K562 (cell line): ENCODE measurements at regions not wholly inside any gene's neighbourhood (a gene's known extent, or its start where the extent isn't known, plus 50 kb on each side); places are given as distances from the start of the nearest gene placed in this dataset.

ENCODE experiments used
- ATAC-seq: fragments of 200-7000 bp; cut with Tn5 transposase; 3 replicates; pipeline ENCODE4 v1.9.1; 2020; ENCODE audit warnings: moderate library complexity
- BruUV-seq: library from RNA; stranded (reverse); fragments of 400-500 nt; replicated peaks from 2 replicates; lab custom pipeline; 2021; lab: Mats Ljungman, UMichigan
- CTCF ChIA-PET: fragments of 300-600 bp; formaldehyde crosslinking; extraction: SDS; loops from one replicate; lab custom pipeline; 2021; ENCODE audit warnings: low intra/inter-chr PET ratio; lab: Yijun Ruan, JAX
- POLR2A ChIA-PET: fragments of 300-600, 350-650 bp; sonication (Branson Sonifier 250); formaldehyde crosslinking; extraction: SDS; loops from one replicate; lab custom pipeline; 2021; ENCODE audit warnings: antibody characterized with exemption, inconsistent platforms; lab: Yijun Ruan, JAX
- DNase-seq, 4 experiments: peaks; one replicate each; pipeline versions ENCODE4 v3.0.0 to v3.0.0-alpha.2; 2011 to 2018; ENCODE audit warnings: low spot score in 3 of 4, mixed read lengths in 3 of 4; ENCODE audit errors: extremely low read depth in 1 of 4
- FAIRE-seq: peaks from 2 replicates; lab custom pipeline; 2011; peaks lifted over from hg19 to GRCh38; lab: Jason Lieb, UNC
- H2AFZ ChIP-seq: 2 replicates; pipeline ENCODE4 v1.6.0; 2011; ENCODE audit warnings: low read depth, low read length, control low read depth, inconsistent platforms
- H3K27ac ChIP-seq: fragments of 200-600 bp; 3 replicates; pipeline ENCODE4 v1.8.0; 2011; ENCODE audit warnings: low read depth, mild to moderate bottlenecking, control low read depth, inconsistent platforms, low read length, moderate library complexity, mixed read lengths; ENCODE audit errors: extremely low read depth
- H3K27me3 ChIP-seq, 2 experiments: fragments of 300-600 bp in 1 of 2; 2 replicates in 1 of 2; 3 replicates in 1 of 2; pipeline versions ENCODE4 v1.6.0 to v1.8.0; 2011; ENCODE audit warnings: inconsistent platforms in 2 of 2, low read length in 2 of 2, mild to moderate bottlenecking in 1 of 2, mixed read lengths in 1 of 2, moderate library complexity in 1 of 2; ENCODE audit not compliant: control insufficient read depth in 2 of 2, insufficient read depth in 2 of 2
- H3K36me3 ChIP-seq: fragments of 300-600 bp; 3 replicates; pipeline ENCODE4 v1.8.0; 2011; ENCODE audit warnings: mild to moderate bottlenecking, low read length, inconsistent platforms; ENCODE audit not compliant: control insufficient read depth, insufficient read depth
- H3K4me1 ChIP-seq, 2 experiments: fragments of 200-600 bp in 1 of 2; replicated peaks in 1 of 2; 2 replicates in 1 of 2; 3 replicates in 1 of 2; pipeline versions ENCODE4 v1.5.1 to v1.8.0; 2011; ENCODE audit warnings: inconsistent platforms in 2 of 2, low read length in 2 of 2, mild to moderate bottlenecking in 1 of 2, mixed read lengths in 1 of 2, moderate library complexity in 1 of 2; ENCODE audit not compliant: control insufficient read depth in 2 of 2, insufficient read depth in 2 of 2
- H3K4me2 ChIP-seq: 2 replicates; pipeline ENCODE4 v1.6.1; 2011; ENCODE audit warnings: low read length, control low read depth, inconsistent platforms, mixed read lengths; ENCODE audit not compliant: insufficient read depth
- H3K4me3 ChIP-seq: fragments of 200-600 bp; sonication (generic), shearing (Covaris generic); 2 replicates; pipeline ENCODE4 v1.5.1; 2016; ENCODE audit warnings: control low read depth, inconsistent platforms
- H3K79me2 ChIP-seq: fragments of 200-600 bp; 3 replicates; pipeline ENCODE4 v1.8.0; 2011; ENCODE audit warnings: low read length, inconsistent platforms; ENCODE audit not compliant: control insufficient read depth, insufficient read depth
- H3K9ac ChIP-seq, 2 experiments: 2 replicates each; pipeline versions ENCODE4 v1.6.0 to v1.6.1; 2011; ENCODE audit warnings: low read depth in 2 of 2, low read length in 2 of 2, control low read depth in 1 of 2, inconsistent platforms in 1 of 2, mild to moderate bottlenecking in 1 of 2, mixed read lengths in 1 of 2; ENCODE audit not compliant: insufficient read depth in 1 of 2
- H3K9me1 ChIP-seq: one replicate; pipeline ENCODE4 v1.6.0; 2011; ENCODE audit warnings: inconsistent platforms, mild to moderate bottlenecking, low read length, moderate library complexity; ENCODE audit not compliant: control insufficient read depth, insufficient read depth
- H3K9me3 ChIP-seq: replicated peaks from 2 replicates; pipeline ENCODE4 v1.5.1; 2011; ENCODE audit warnings: low read depth, low read length, inconsistent platforms; ENCODE audit not compliant: control insufficient read depth, insufficient read depth
- H4K20me1 ChIP-seq: replicated peaks from 2 replicates; pipeline ENCODE4 v1.6.1; 2011; ENCODE audit warnings: low read length, inconsistent platforms, mixed read lengths; ENCODE audit not compliant: control insufficient read depth, insufficient read depth
- ARID1B ChIP-seq: fragments of 450-650 bp; IDR thresholded peaks from 2 replicates; pipeline ENCODE4 v1.6.1; 2016; ENCODE audit warnings: antibody characterized with exemption, mild to moderate bottlenecking, inconsistent platforms
- ETS2 ChIP-seq: IDR thresholded peaks from 2 replicates; pipeline ENCODE4 v1.6.1; 2016; ENCODE audit warnings: borderline replicate concordance, missing genetic modification characterization, mild to moderate bottlenecking, moderate library complexity, missing compliant biosample characterization; ENCODE audit not compliant: poor library complexity, severe bottlenecking
- KHSRP ChIP-seq: fragments of 450-650 bp; IDR thresholded peaks from 2 replicates; pipeline ENCODE4 v1.6.1; 2017
- MCM3 ChIP-seq: fragments of 450-650 bp; IDR thresholded peaks from 2 replicates; pipeline ENCODE4 v1.6.1; 2016
- NFYB ChIP-seq: IDR thresholded peaks from 2 replicates; pipeline ENCODE4 v1.6.1; 2011; ENCODE audit warnings: mild to moderate bottlenecking, moderate library complexity; ENCODE audit not compliant: insufficient read length; ENCODE audit errors: extremely low read depth
- POLR2H ChIP-seq: IDR thresholded peaks from 2 replicates; pipeline ENCODE4 v1.6.1; 2016; ENCODE audit warnings: missing genetic modification characterization, low read depth, mild to moderate bottlenecking, control low read depth, missing compliant biosample characterization, moderate library complexity
- PRPF4 ChIP-seq: fragments of 200-400 bp; formaldehyde crosslinking; IDR thresholded peaks from one replicate; pipeline ENCODE4 v1.6.1; 2017; ENCODE audit warnings: low read length, low read depth, mild to moderate bottlenecking; ENCODE audit not compliant: insufficient read depth, poor library complexity, severe bottlenecking
- SMARCB1 ChIP-seq: IDR thresholded peaks from 2 replicates; pipeline ENCODE4 v1.6.1; 2011; ENCODE audit warnings: improper control_type of control experiment, low read depth; ENCODE audit not compliant: insufficient read length
- WGBS: fragments of 100-300 bp; shearing (Covaris generic); methylation state at CpG from one replicate; pipeline ENCODE4 v1.1.6; 2016; ENCODE audit warnings: low coverage, mixed read lengths; ENCODE audit not compliant: insufficient coverage; ENCODE audit errors: missing lambda C conversion rate; 5-methylcytosine and 5-hydroxymethylcytosine counted together
- in situ Hi-C: fragments of 300-500 bp; cut with MboI; formaldehyde crosslinking; loops from 4 replicates; pipeline ENCODE4 v1.15.0; 2018; ENCODE audit warnings: inconsistent platforms, mixed read lengths
- intact Hi-C: fragments of 100-400 bp; cut with micrococcal nuclease; formaldehyde crosslinking; loops from 2 replicates; pipeline ENCODE4 v1.14.2; 2022
- TF ChIP-seq, protein P1 (sequence below), 2 experiments: fragments of 250-450 bp in 1 of 2; fragments of 450-650 bp in 1 of 2; sonication (Bioruptor Pico) in 1 of 2; IDR thresholded peaks; 2 replicates each; pipeline versions ENCODE4 v1.6.1 to v1.8.0; 2016 to 2021; ENCODE audit warnings: mild to moderate bottlenecking in 2 of 2, moderate library complexity in 2 of 2, missing compliant biosample characterization in 1 of 2, missing genetic modification characterization in 1 of 2
- TF ChIP-seq, protein P2 (sequence below): fragments of 450-650 bp; formaldehyde crosslinking; IDR thresholded peaks from 2 replicates; pipeline ENCODE4 v1.4.0; 2022; ENCODE audit warnings: mild to moderate bottlenecking, moderate library complexity
- TF ChIP-seq, protein P3 (sequence below): sonication (generic); formaldehyde crosslinking; IDR thresholded peaks from 2 replicates; pipeline ENCODE4 v1.4.0; 2020; ENCODE audit warnings: mild to moderate bottlenecking, missing genetic modification reagents
- TF ChIP-seq, protein P4 (sequence below): fragments of 450-650 bp; formaldehyde crosslinking; IDR thresholded peaks from 2 replicates; pipeline ENCODE4 v1.4.0; 2022; ENCODE audit warnings: missing genetic modification characterization
- TF ChIP-seq, protein P5 (sequence below): fragments of 250-450 bp; sonication (Bioruptor Pico); IDR thresholded peaks from 2 replicates; pipeline ENCODE4 v1.4.0; 2020; ENCODE audit warnings: mild to moderate bottlenecking, moderate library complexity

DNA sequence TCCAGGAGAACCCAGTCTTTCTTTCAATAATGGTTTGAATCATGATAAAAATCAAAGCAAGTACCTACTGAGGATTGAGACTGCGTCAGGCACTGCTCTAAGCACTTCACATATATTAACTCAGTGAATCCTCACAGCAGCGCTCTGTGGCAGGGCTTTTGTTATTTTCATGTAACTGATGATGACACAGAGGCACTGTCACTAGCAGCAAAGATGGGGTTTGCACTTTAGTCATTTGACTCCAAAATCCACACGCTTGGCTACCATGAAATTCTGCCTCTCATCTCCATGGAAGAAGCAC lies 98.8 kb upstream of the GSC start:
- H3K9me1 ChIP-seq: no peaks in the 10 kb centered on the region
- H3K9ac ChIP-seq: no peak overlapping the region
- ATAC-seq (no peak), FAIRE-seq (no peak), DNase-seq (no peak)
- no peaks in the 10 kb centered on the region for H3K9me3 ChIP-seq
- ChIA-PET POLR2A (no interaction called here), CTCF (no interaction called here)
- no TSS peak for BruUV-seq
- no peak overlapping the region for H3K27ac ChIP-seq
- H3K79me2 ChIP-seq: no peaks in the 10 kb centered on the region
- no peak overlapping the region for H3K4me2 ChIP-seq
- in situ Hi-C loops (no loop called here), intact Hi-C loops (no loop called here)
- 0% methylated on average over 3 of the region's 3 CpGs for WGBS
- H3K27me3 ChIP-seq: peaks cover 0 to 4% of the 10 kb centered on the region in 2 experiments; a peak in 1 of 5 replicates
- no peak overlapping the region for H2AFZ ChIP-seq
- H4K20me1 ChIP-seq: no peaks in the 10 kb centered on the region
- H3K36me3 ChIP-seq: no peaks in the 10 kb centered on the region
- no peaks in the 10 kb centered on the region for H3K4me1 ChIP-seq
- H3K4me3 ChIP-seq: no peak overlapping the region
- TF ChIP-seq, protein P1, sequence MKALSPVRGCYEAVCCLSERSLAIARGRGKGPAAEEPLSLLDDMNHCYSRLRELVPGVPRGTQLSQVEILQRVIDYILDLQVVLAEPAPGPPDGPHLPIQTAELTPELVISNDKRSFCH (CRISPR knock-in tag; IDR thresholded peaks at IDR 0.05): no peak
- TF ChIP-seq, protein P1 (tag; IDR thresholded peaks at IDR 0.05): no peak
- TF ChIP-seq SMARCB1 (no peak), POLR2H (tag) (no peak), ARID1B (no peak), NFYB (no peak), KHSRP (no peak), MCM3 (no peak), ETS2 (tag) (no peak), PRPF4 (no peak)
- TF ChIP-seq, protein P2, sequence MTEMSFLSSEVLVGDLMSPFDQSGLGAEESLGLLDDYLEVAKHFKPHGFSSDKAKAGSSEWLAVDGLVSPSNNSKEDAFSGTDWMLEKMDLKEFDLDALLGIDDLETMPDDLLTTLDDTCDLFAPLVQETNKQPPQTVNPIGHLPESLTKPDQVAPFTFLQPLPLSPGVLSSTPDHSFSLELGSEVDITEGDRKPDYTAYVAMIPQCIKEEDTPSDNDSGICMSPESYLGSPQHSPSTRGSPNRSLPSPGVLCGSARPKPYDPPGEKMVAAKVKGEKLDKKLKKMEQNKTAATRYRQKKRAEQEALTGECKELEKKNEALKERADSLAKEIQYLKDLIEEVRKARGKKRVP (CRISPR knock-in tag): no peak
- TF ChIP-seq, protein P3, sequence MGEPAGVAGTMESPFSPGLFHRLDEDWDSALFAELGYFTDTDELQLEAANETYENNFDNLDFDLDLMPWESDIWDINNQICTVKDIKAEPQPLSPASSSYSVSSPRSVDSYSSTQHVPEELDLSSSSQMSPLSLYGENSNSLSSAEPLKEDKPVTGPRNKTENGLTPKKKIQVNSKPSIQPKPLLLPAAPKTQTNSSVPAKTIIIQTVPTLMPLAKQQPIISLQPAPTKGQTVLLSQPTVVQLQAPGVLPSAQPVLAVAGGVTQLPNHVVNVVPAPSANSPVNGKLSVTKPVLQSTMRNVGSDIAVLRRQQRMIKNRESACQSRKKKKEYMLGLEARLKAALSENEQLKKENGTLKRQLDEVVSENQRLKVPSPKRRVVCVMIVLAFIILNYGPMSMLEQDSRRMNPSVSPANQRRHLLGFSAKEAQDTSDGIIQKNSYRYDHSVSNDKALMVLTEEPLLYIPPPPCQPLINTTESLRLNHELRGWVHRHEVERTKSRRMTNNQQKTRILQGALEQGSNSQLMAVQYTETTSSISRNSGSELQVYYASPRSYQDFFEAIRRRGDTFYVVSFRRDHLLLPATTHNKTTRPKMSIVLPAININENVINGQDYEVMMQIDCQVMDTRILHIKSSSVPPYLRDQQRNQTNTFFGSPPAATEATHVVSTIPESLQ (CRISPR knock-in tag): no peak
- TF ChIP-seq, protein P4, sequence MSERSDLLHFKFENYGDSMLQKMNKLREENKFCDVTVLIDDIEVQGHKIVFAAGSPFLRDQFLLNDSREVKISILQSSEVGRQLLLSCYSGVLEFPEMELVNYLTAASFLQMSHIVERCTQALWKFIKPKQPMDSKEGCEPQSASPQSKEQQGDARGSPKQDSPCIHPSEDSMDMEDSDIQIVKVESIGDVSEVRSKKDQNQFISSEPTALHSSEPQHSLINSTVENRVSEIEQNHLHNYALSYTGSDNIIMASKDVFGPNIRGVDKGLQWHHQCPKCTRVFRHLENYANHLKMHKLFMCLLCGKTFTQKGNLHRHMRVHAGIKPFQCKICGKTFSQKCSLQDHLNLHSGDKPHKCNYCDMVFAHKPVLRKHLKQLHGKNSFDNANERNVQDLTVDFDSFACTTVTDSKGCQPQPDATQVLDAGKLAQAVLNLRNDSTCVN (CRISPR knock-in tag): no peak
- TF ChIP-seq, protein P5, sequence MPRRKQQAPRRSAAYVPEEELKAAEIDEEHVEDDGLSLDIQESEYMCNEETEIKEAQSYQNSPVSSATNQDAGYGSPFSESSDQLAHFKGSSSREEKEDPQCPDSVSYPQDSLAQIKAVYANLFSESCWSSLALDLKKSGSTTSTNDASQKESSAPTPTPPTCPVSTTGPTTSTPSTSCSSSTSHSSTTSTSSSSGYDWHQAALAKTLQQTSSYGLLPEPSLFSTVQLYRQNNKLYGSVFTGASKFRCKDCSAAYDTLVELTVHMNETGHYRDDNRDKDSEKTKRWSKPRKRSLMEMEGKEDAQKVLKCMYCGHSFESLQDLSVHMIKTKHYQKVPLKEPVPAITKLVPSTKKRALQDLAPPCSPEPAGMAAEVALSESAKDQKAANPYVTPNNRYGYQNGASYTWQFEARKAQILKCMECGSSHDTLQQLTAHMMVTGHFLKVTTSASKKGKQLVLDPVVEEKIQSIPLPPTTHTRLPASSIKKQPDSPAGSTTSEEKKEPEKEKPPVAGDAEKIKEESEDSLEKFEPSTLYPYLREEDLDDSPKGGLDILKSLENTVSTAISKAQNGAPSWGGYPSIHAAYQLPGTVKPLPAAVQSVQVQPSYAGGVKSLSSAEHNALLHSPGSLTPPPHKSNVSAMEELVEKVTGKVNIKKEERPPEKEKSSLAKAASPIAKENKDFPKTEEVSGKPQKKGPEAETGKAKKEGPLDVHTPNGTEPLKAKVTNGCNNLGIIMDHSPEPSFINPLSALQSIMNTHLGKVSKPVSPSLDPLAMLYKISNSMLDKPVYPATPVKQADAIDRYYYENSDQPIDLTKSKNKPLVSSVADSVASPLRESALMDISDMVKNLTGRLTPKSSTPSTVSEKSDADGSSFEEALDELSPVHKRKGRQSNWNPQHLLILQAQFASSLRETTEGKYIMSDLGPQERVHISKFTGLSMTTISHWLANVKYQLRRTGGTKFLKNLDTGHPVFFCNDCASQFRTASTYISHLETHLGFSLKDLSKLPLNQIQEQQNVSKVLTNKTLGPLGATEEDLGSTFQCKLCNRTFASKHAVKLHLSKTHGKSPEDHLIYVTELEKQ (CRISPR knock-in tag): no peak
